ENCODE measurements at regions not wholly inside any gene's neighbourhood (a gene's known extent, or its start where the extent isn't known, plus 50 kb on each side); places are given as distances from the start of the nearest gene placed in this dataset.

DNA sequence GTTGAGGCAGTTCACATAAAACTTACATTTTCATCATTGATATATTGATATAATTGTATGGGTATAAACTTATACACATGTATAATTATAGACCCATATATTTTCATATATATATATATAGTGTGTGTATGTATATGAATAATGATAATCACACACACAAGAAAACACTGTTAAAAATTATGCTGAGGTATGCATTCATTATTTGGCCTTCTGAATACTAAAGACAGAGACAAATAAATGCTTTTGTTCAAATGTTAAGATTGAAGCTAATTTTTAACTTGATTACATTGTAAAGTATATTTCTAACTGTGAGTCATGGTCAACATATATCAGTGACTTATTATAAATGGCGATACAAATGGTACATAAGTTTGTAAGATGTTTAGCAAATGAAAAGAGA, 888.8 kb downstream of the OTOL1 start:
- no peaks in the 10 kb centered on the region for H3K79me2 ChIP-seq (ENCODE audit: control insufficient read depth, insufficient read depth, low read length)
- WGBS (ENCODE audit: insufficient coverage, insufficient replicate concordance, low lambda C conversion rate, missing lambda C conversion rate), result 20% methylated on average over 1 of the region's 1 CpG
- no peaks in the 10 kb centered on the region for H4K20me1 ChIP-seq (ENCODE audit: control insufficient read depth, insufficient read depth)
- in situ Hi-C loops (cut with MboI), result no loop called here
- H3K4me3 ChIP-seq, result no peak overlapping the region
- ChIA-PET RAD21 (ENCODE audit: unreplicated experiment) (no interaction called here), SMC1A (ENCODE audit: uncharacterized antibody, unreplicated experiment) (no interaction called here), POLR2A (no interaction called here), CTCF (no interaction called here)
- ATAC-seq (no peak), FAIRE-seq (no peak), DNase-seq (ENCODE audit: low read depth, low spot score) (no peak)
- H3K9ac ChIP-seq (ENCODE audit: control insufficient read depth, insufficient read depth, low read length), result no peak overlapping the region
- no peaks in the 10 kb centered on the region for H3K27me3 ChIP-seq (replicated peaks in 1 of 2; ENCODE audit: control insufficient read depth in 2 of 2, insufficient read depth in 2 of 2, low read length in 1 of 2)
- H3K36me3 ChIP-seq (ENCODE audit: control insufficient read depth in 2 of 2, insufficient read depth in 2 of 2, low read length in 1 of 2), result no peaks in the 10 kb centered on the region
- H2AFZ ChIP-seq (ENCODE audit: control insufficient read depth, low read depth, low read length), result no peak overlapping the region
- BruUV-seq (replicated peaks), result no TSS peak
- no peak overlapping the region for H3K4me2 ChIP-seq (ENCODE audit: control insufficient read depth, insufficient read depth)
- no peaks in the 10 kb centered on the region for H3K9me3 ChIP-seq (replicated peaks; ENCODE audit: control insufficient read depth, insufficient read depth, low read length)
- intact Hi-C loops (cut with micrococcal nuclease; ENCODE audit: unreplicated experiment), result no loop called here
- no peak for TF ChIP-seq SUPT20H (IDR thresholded peaks at IDR 0.05; ENCODE audit: borderline replicate concordance, control insufficient read depth, low read depth, low read length)
- TF ChIP-seq TCF12 (IDR thresholded peaks at IDR 0.05; ENCODE audit: low read depth, low read length), result no peak
- no peak for TF ChIP-seq CEBPB (IDR thresholded peaks at IDR 0.05; ENCODE audit: borderline replicate concordance in 1 of 2, low read depth in 2 of 2, low read length in 2 of 2)
- no peak for TF ChIP-seq POLR2A (IDR thresholded peaks at IDR 0.05; ENCODE audit: low read depth, low read length)
- no peak overlapping the region for H3K27ac ChIP-seq (ENCODE audit: control insufficient read depth, insufficient read depth)
- H3K4me1 ChIP-seq (ENCODE audit: control insufficient read depth, insufficient read depth, low read length), result no peaks in the 10 kb centered on the region

DNA sequence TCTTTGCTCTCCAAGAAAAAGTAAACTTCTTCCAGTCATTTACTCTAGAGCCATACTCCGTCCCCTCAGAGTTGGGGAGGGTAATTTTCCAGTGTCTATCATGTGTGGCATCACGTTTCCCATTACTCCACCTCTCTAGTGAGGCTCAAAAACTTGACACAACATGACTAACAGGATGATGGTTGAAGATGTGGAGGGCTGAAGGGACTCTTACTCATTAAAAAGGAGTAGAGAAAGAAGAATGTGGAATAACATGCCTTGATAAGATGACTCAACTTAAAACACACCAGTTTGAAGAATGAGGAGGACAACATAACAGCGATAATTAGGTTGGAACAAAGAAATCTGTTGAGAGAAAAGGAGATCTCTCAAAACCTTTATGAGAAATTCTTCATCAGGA, 894.3 kb downstream of the OTOL1 start:
- TF ChIP-seq SIN3A (IDR thresholded peaks at IDR 0.05; ENCODE audit: low read depth, low read length) (no peak), EED (IDR thresholded peaks at IDR 0.05; ENCODE audit: low read depth) (no peak)
- Histone ChIP-seq H3K9me3 (replicated peaks; ENCODE audit: control insufficient read depth, insufficient read depth, low read length) (no peaks in the 10 kb centered on the region), H3K9ac (ENCODE audit: control insufficient read depth, insufficient read depth, low read length) (no peak overlapping the region), H3K27ac (ENCODE audit: control insufficient read depth, insufficient read depth) (no peak overlapping the region), H2AFZ (ENCODE audit: control insufficient read depth, low read depth, low read length) (no peak overlapping the region), H3K27me3 (replicated peaks in 1 of 2; ENCODE audit: control insufficient read depth in 2 of 2, insufficient read depth in 2 of 2, low read length in 1 of 2) (no peaks in the 10 kb centered on the region), H3K4me1 (ENCODE audit: control insufficient read depth, insufficient read depth, low read length) (no peaks in the 10 kb centered on the region), H4K20me1 (ENCODE audit: control insufficient read depth, insufficient read depth) (no peaks in the 10 kb centered on the region), H3K79me2 (ENCODE audit: control insufficient read depth, insufficient read depth, low read length) (no peaks in the 10 kb centered on the region), H3K36me3 (ENCODE audit: control insufficient read depth in 2 of 2, insufficient read depth in 2 of 2, low read length in 1 of 2) (no peaks in the 10 kb centered on the region), H3K4me2 (ENCODE audit: control insufficient read depth, insufficient read depth) (no peak overlapping the region), H3K4me3 (no peak overlapping the region)
- FAIRE-seq (no peak), DNase-seq (ENCODE audit: low read depth, low spot score) (no peak), ATAC-seq (no peak)
- BruUV-seq (replicated peaks), result no TSS peak
- ChIA-PET CTCF (no interaction called here), RAD21 (ENCODE audit: unreplicated experiment) (no interaction called here), POLR2A (no interaction called here), SMC1A (ENCODE audit: uncharacterized antibody, unreplicated experiment) (no interaction called here)
- intact Hi-C loops (cut with micrococcal nuclease; ENCODE audit: unreplicated experiment), result no loop called here
- in situ Hi-C loops (cut with MboI), result no loop called here
- 2% methylated on average over 3 of the region's 3 CpGs for WGBS (ENCODE audit: insufficient coverage, insufficient replicate concordance, low lambda C conversion rate, missing lambda C conversion rate)
